HCT116 (cell line): ENCODE measurements at regions not wholly inside any gene's neighbourhood (a gene's known extent, or its start where the extent isn't known, plus 50 kb on each side); places are given as distances from the start of the nearest gene placed in this dataset.

Source experiments
- ATAC-seq: fragments of 200-7000 bp; cut with Tn5 transposase; 2 replicates; pipeline ENCODE4 v1.9.1; 2020; ENCODE audit warnings: mild to moderate bottlenecking, moderate library complexity
- BruUV-seq: library from RNA; stranded (reverse); fragments of 400-500 nt; replicated peaks from 2 replicates; lab custom pipeline; 2021; lab: Mats Ljungman, UMichigan
- CTCF ChIA-PET: fragments of 300-600 bp; sonication (Branson Sonifier 250); formaldehyde crosslinking; loops from one replicate; lab custom pipeline; 2021; ENCODE audit warnings: antibody characterized with exemption; lab: Charles Lee
- POLR2A ChIA-PET: fragments of 300-600, 350-600 bp; sonication (Branson Sonifier 250); formaldehyde crosslinking; loops from one replicate; lab custom pipeline; 2021; ENCODE audit warnings: antibody characterized with exemption; lab: Charles Lee
- RAD21 ChIA-PET, 2 experiments: fragments of 300-600 bp; sonication (Branson Sonifier 250); formaldehyde crosslinking; loops; one replicate each; lab custom pipeline; 2023; ENCODE audit warnings: low total read pairs in 2 of 2; ENCODE audit not compliant: uncharacterized antibody in 2 of 2, unreplicated experiment in 2 of 2, low non-redundant PET in 1 of 2; lab: Charles Lee
- DNase-seq: peaks from one replicate; pipeline ENCODE4 v3.0.0-alpha.2; 2010; ENCODE audit warnings: low read depth, low spot score
- H2AFZ ChIP-seq: fragments of 200-600 bp; shearing (Covaris generic), sonication (generic); 2 replicates; pipeline ENCODE4 v1.6.1; 2017; ENCODE audit warnings: low read depth, mixed run types, mixed read lengths, antibody characterized with exemption, low read length; ENCODE audit not compliant: poor library complexity, severe bottlenecking
- H3K27ac ChIP-seq: 2 replicates; pipeline ENCODE4 v1.5.1; 2012; ENCODE audit warnings: low read depth, low read length
- H3K27me3 ChIP-seq: fragments of 200-600 bp; sonication (generic); 2 replicates; pipeline ENCODE4 v1.6.1; 2016; ENCODE audit warnings: mixed run types, low read length, mixed read lengths; ENCODE audit not compliant: insufficient read depth
- H3K36me3 ChIP-seq, 2 experiments: fragments of 200-500 bp in 1 of 2; fragments of 200-600 bp in 1 of 2; sonication (Bioruptor generic) in 1 of 2; sonication (generic) in 1 of 2; 2 replicates each; pipeline versions ENCODE4 v1.5.1 to v1.6.1; 2014 to 2016; ENCODE audit warnings: low read length in 2 of 2, inconsistent platforms in 1 of 2, mixed read lengths in 1 of 2, mixed run types in 1 of 2; ENCODE audit not compliant: insufficient read depth in 2 of 2, control insufficient read depth in 1 of 2
- H3K4me1 ChIP-seq, 2 experiments: fragments of 200-600 bp in 1 of 2; sonication (generic) in 1 of 2; 2 replicates each; pipeline versions ENCODE4 v1.5.1 to v1.6.1; 2012 to 2017; ENCODE audit warnings: low read length in 2 of 2, inconsistent platforms in 1 of 2, mild to moderate bottlenecking in 1 of 2, mixed read lengths in 1 of 2, mixed run types in 1 of 2, moderate library complexity in 1 of 2; ENCODE audit not compliant: insufficient read depth in 2 of 2, control insufficient read depth in 1 of 2
- H3K4me2 ChIP-seq: fragments of 200-600 bp; sonication (generic); 2 replicates; pipeline ENCODE4 v1.6.1; 2017; ENCODE audit warnings: mixed run types, low read length, mixed read lengths
- H3K4me3 ChIP-seq, 2 experiments: fragments of 200-600 bp in 1 of 2; sonication (generic) in 1 of 2; replicated peaks in 1 of 2; 2 replicates each; pipeline ENCODE4 v1.5.1; 2011 to 2016; ENCODE audit warnings: low read length in 2 of 2, control low read depth in 1 of 2, low read depth in 1 of 2, mild to moderate bottlenecking in 1 of 2, mixed read lengths in 1 of 2, mixed run types in 1 of 2
- H3K79me2 ChIP-seq: fragments of 200-600 bp; sonication (generic); 2 replicates; pipeline ENCODE4 v1.6.1; 2017; ENCODE audit warnings: mild to moderate bottlenecking, mixed run types, low read length, moderate library complexity, mixed read lengths; ENCODE audit not compliant: insufficient read depth
- H3K9ac ChIP-seq: fragments of 200-600 bp; sonication (generic); 2 replicates; pipeline ENCODE4 v1.6.1; 2016; ENCODE audit warnings: low read length, mixed read lengths
- H3K9me2 ChIP-seq: fragments of 200-600 bp; sonication (generic), shearing (Covaris generic); 2 replicates; pipeline ENCODE4 v1.6.1; 2017; ENCODE audit warnings: mixed run types, mild to moderate bottlenecking, moderate library complexity; ENCODE audit not compliant: insufficient read depth
- H3K9me3 ChIP-seq, 2 experiments: fragments of 200-500 bp in 1 of 2; fragments of 200-600 bp in 1 of 2; sonication (Bioruptor generic) in 1 of 2; sonication (generic) in 1 of 2; 2 replicates each; pipeline ENCODE4 v1.6.1; 2014 to 2017; ENCODE audit warnings: low read length in 2 of 2, mixed read lengths in 2 of 2, inconsistent platforms in 1 of 2, low read depth in 1 of 2, mild to moderate bottlenecking in 1 of 2, mixed run types in 1 of 2, moderate library complexity in 1 of 2; ENCODE audit not compliant: control insufficient read depth in 1 of 2, insufficient read depth in 1 of 2
- H4K20me1 ChIP-seq: fragments of 200-600 bp; sonication (generic), shearing (Covaris generic); 2 replicates; pipeline ENCODE4 v1.6.1; 2017; ENCODE audit warnings: mixed run types, mild to moderate bottlenecking, moderate library complexity; ENCODE audit not compliant: insufficient read depth
- CBX3 ChIP-seq: IDR thresholded peaks from 2 replicates; pipeline ENCODE4 v1.6.1; 2012; ENCODE audit warnings: low read depth
- CEBPB ChIP-seq: IDR thresholded peaks from 2 replicates; pipeline ENCODE4 v1.6.1; 2012; ENCODE audit warnings: low read depth
- CTCF ChIP-seq, 3 experiments: fragments of 200-600 bp in 1 of 3; sonication (generic) in 1 of 3; IDR thresholded peaks in 2 of 3; conservative IDR thresholded peaks in 1 of 3; 2 replicates each; pipeline ENCODE4 v1.5.1; 2012 to 2017; ENCODE audit warnings: low read depth in 2 of 3, low read length in 2 of 3, antibody characterized with exemption in 1 of 3, borderline replicate concordance in 1 of 3, control low read depth in 1 of 3, mild to moderate bottlenecking in 1 of 3, mixed read lengths in 1 of 3, mixed run types in 1 of 3, moderate library complexity in 1 of 3; ENCODE audit not compliant: insufficient read depth in 1 of 3
- EGR1 ChIP-seq: IDR thresholded peaks from 2 replicates; pipeline ENCODE4 v1.6.1; 2012; ENCODE audit warnings: low read depth
- ELF1 ChIP-seq: IDR thresholded peaks from 2 replicates; pipeline ENCODE4 v1.6.1; 2012; ENCODE audit warnings: low read depth, borderline replicate concordance
- EZH2 ChIP-seq: fragments of 200-600 bp; sonication (generic); IDR thresholded peaks from 2 replicates; pipeline ENCODE4 v1.6.1; 2017; ENCODE audit warnings: antibody characterized with exemption, mixed run types
- EZH2phosphoT487 ChIP-seq: fragments of 200-600 bp; IDR thresholded peaks from 2 replicates; pipeline ENCODE4 v1.6.1; 2018; ENCODE audit warnings: antibody characterized with exemption, borderline replicate concordance
- JUND ChIP-seq: IDR thresholded peaks from 2 replicates; pipeline ENCODE4 v1.6.1; 2012
- POLR2A ChIP-seq: IDR thresholded peaks from 2 replicates; pipeline ENCODE4 v1.7.0; 2011; ENCODE audit warnings: borderline replicate concordance; ENCODE audit not compliant: insufficient read depth, insufficient read length; ENCODE audit errors: extremely low read depth
- POLR2AphosphoS5 ChIP-seq: IDR thresholded peaks from 2 replicates; pipeline ENCODE4 v1.6.1; 2011; ENCODE audit warnings: mild to moderate bottlenecking, low read depth, low read length, moderate library complexity
- RAD21 ChIP-seq: IDR thresholded peaks from 2 replicates; pipeline ENCODE4 v1.6.1; 2012; ENCODE audit warnings: low read depth, mild to moderate bottlenecking
- REST ChIP-seq: IDR thresholded peaks from 2 replicates; pipeline ENCODE4 v1.6.1; 2012; ENCODE audit warnings: low read depth
- SP1 ChIP-seq: IDR thresholded peaks from 2 replicates; pipeline ENCODE4 v1.6.1; 2012; ENCODE audit warnings: low read depth
- SRF ChIP-seq: IDR thresholded peaks from 2 replicates; pipeline ENCODE4 v1.6.1; 2012; ENCODE audit warnings: low read depth
- TCF7L2 ChIP-seq: IDR thresholded peaks from 2 replicates; pipeline ENCODE4 v1.7.0; 2011; ENCODE audit warnings: borderline replicate concordance, inconsistent platforms; ENCODE audit not compliant: insufficient read depth, insufficient read length; ENCODE audit errors: extremely low read depth
- YY1 ChIP-seq: IDR thresholded peaks from 2 replicates; pipeline ENCODE4 v1.6.1; 2011; ENCODE audit warnings: low read length, low read depth, moderate library complexity, mild to moderate bottlenecking; ENCODE audit not compliant: insufficient replicate concordance; ENCODE audit errors: extremely low read depth
- ZBTB33 ChIP-seq: IDR thresholded peaks from 2 replicates; pipeline ENCODE4 v1.6.1; 2011; ENCODE audit warnings: mild to moderate bottlenecking, low read length, moderate library complexity; ENCODE audit not compliant: insufficient replicate concordance; ENCODE audit errors: extremely low read depth
- ZNF274 ChIP-seq: fragments of 200-500 bp; sonication (Bioruptor generic); IDR thresholded peaks from 2 replicates; pipeline ENCODE4 v1.6.1; 2014; ENCODE audit warnings: mild to moderate bottlenecking, low read depth, low read length, inconsistent platforms
- intact Hi-C: fragments of 100-400 bp; cut with micrococcal nuclease; formaldehyde crosslinking; loops from 2 replicates; pipeline ENCODE4 v1.10.0; 2022
- TF ChIP-seq, protein P1 (sequence below): IDR thresholded peaks from 2 replicates; pipeline ENCODE4 v1.6.1; 2012
- TF ChIP-seq, protein P2 (sequence below): IDR thresholded peaks from 2 replicates; pipeline ENCODE4 v1.6.1; 2012

DNA sequence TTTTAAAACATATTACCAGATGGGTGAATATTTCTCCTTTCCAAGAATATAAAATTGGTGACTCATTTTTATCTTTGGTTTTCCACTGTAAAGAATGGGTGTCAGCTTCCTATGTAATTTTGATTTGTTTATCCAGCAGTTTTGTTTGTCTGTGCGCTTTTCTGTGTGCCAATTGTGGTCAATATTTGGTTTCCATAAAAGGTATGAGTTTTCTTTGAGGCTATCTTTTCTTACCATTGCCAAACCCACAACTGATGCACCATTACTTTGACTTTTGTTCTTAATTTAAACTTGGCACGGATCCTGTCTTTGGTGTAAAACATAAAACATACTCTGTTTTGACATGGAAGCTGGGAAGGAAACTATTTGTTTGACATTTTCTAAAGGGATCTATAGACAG lies 78.8 kb upstream of the NAV3 start:
- Histone ChIP-seq H3K4me2 (no peak overlapping the region), H3K9ac (no peak overlapping the region), H3K4me3 (no peak overlapping the region), H4K20me1 (no peaks in the 10 kb centered on the region), H3K4me1 (no peaks in the 10 kb centered on the region), H3K9me2 (no peaks in the 10 kb centered on the region), H3K36me3 (no peaks in the 10 kb centered on the region), H3K79me2 (no peaks in the 10 kb centered on the region), H2AFZ (no peak overlapping the region), H3K9me3 (no peaks in the 10 kb centered on the region), H3K27me3 (no peaks in the 10 kb centered on the region), H3K27ac (no peak overlapping the region)
- CTCF ChIA-PET = no interaction called here
- intact Hi-C loops = no loop called here
- DNase-seq (no peak), ATAC-seq (no peak)
- RAD21 ChIA-PET = no interaction called here
- no peak for TF ChIP-seq REST
- no peak for TF ChIP-seq ELF1
- TF ChIP-seq POLR2A = no peak
- TF ChIP-seq, protein P1, sequence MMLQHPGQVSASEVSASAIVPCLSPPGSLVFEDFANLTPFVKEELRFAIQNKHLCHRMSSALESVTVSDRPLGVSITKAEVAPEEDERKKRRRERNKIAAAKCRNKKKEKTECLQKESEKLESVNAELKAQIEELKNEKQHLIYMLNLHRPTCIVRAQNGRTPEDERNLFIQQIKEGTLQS = no peak
- no peak for TF ChIP-seq YY1
- TF ChIP-seq POLR2AphosphoS5 = no peak
- no peak for TF ChIP-seq ZNF274
- no peak for TF ChIP-seq CTCF (IDR thresholded peaks at IDR 0.05 in 2 of 3, conservative IDR thresholded peaks at IDR 0.05 in 1 of 3; ENCODE audit: borderline replicate concordance in 1 of 3, insufficient read depth in 1 of 3, low read depth in 2 of 3, low read length in 2 of 3)
- TF ChIP-seq SRF = no peak
- TF ChIP-seq RAD21 = no peak
- no peak for TF ChIP-seq CBX3
- no peak for TF ChIP-seq CEBPB
- TF ChIP-seq EZH2 = no peak
- no peak for TF ChIP-seq EGR1
- no peak for TF ChIP-seq SP1
- no peak for TF ChIP-seq ZBTB33
- no peak for TF ChIP-seq JUND
- no peak for TF ChIP-seq TCF7L2
- TF ChIP-seq EZH2phosphoT487 = no peak
- TF ChIP-seq, protein P2, sequence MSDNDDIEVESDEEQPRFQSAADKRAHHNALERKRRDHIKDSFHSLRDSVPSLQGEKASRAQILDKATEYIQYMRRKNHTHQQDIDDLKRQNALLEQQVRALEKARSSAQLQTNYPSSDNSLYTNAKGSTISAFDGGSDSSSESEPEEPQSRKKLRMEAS = no peak
- no TSS peak for BruUV-seq
- POLR2A ChIA-PET = no interaction called here
